C4-2B (cell line): ENCODE measurements at regions not wholly inside any gene's neighbourhood (a gene's known extent, or its start where the extent isn't known, plus 50 kb on each side); places are given as distances from the start of the nearest gene placed in this dataset.

Source experiments
- CTCF ChIP-seq: fragments of 450-650 bp; conservative IDR thresholded peaks from 2 replicates; pipeline ENCODE4 v1.5.1; 2017; ENCODE audit warnings: mild to moderate bottlenecking
- ZFX ChIP-seq: fragments of 450-650 bp; IDR thresholded peaks from 2 replicates; pipeline ENCODE4 v1.6.1; 2017

GRCh38 chr14:51465486-51465885 lies 186.2 kb upstream of the FRMD6 start:
- TF ChIP-seq CTCF (no peak), ZFX (no peak)
